Adrenal gland (tissue), 5 donors: ENCODE measurements at regions not wholly inside any gene's neighbourhood (a gene's known extent, or its start where the extent isn't known, plus 50 kb on each side); places are given as distances from the start of the nearest gene placed in this dataset.

Experiments
- CTCF ChIP-seq, 6 experiments: fragments of 450-650 bp in 4 of 6; fragments of 200-600 bp in 2 of 6; sonication (generic) in 1 of 6; IDR thresholded peaks; 1 replicate in 5 of 6; 2 replicates in 1 of 6; pipeline versions ENCODE4 v1.5.1 to v1.8.0; 2016 to 2021; ENCODE audit warnings: antibody characterized with exemption in 6 of 6, mild to moderate bottlenecking in 2 of 6, moderate library complexity in 1 of 6
- POLR2A ChIP-seq, 2 donors: fragments of 450-650 bp; IDR thresholded peaks; one replicate each; pipeline ENCODE4 v1.6.1; 2017; ENCODE audit warnings: antibody characterized with exemption in 2 of 2, mild to moderate bottlenecking in 2 of 2, moderate library complexity in 1 of 2
- donor health status: DM: no; HTN: no; CAD: no.

DNA sequence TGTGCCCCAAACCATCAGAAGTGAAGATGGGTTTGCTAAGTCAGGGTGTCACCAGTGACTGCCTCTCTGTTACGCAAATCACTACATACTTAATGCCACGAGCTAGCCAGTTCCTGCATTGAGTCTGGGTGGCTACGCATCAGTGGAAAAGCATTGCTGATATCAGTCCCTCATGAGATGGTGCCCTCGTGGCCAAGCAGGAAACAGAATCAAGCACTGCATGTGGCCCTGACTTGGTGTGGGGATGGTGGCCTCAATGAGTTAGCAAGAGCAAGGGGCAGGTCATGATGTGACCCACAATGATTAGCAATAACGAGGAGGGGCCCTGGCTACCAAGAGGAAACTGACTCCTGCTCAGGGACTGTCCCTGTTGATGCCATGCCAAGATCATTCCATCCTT lies 51.6 kb upstream of the FNDC1 start:
- TF ChIP-seq CTCF (IDR thresholded peaks at IDR 0.05) (no peak), POLR2A (IDR thresholded peaks at IDR 0.05) (no peak)
